ENCODE measurements at regions not wholly inside any gene's neighbourhood (a gene's known extent, or its start where the extent isn't known, plus 50 kb on each side); places are given as distances from the start of the nearest gene placed in this dataset.
A peak's percentile ranks its signal among the peaks of the same experiment; 100 is the strongest.

GRCh38 chr13:34640993-34641330 lies 301.1 kb upstream of the NBEA start:
- FAIRE-seq, result no peak

DNA sequence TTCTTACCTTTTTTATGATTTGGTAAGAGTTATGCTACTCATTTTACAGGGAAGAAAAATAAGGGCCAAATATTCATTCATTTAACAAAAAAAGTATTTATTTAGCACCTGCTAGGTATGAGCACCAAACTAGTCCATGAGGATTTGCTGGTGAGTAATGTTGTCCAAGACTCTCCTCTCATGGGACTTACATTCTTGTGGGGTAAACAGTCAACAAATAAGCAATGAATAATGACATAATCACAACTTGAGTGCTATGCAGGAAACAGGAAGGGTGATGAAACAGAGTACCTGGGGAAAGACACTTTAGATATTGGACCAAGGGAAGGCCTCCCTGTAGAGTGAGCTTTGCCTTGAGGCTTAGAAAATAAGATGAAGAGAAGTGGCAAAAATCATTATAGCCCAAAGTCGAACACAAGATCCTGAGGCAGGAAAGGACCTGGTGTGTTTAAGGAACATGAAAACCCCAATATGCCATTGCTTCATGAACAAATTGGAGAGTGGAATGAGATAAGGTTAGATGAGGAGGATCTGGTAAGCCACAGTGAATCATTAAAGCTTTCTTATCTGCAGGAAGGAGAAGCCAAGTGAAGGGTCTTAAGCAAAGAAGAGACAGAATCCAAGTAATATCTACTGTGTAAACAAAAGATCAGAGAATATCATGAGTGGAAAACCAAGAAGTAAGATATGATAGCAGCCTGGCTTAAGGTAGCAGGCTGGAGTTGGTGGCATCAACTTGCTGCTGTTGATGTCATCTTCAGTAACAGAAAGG lies 294.5 kb upstream of the NBEA start:
- FAIRE-seq, result no peak

GRCh38 chr13:34654203-34654602 lies 287.9 kb upstream of the NBEA start:
- FAIRE-seq, result no peak

GRCh38 chr13:34654647-34655046 lies 287.4 kb upstream of the NBEA start:
- no peak for FAIRE-seq

- no peak for FAIRE-seq
Observed at GRCh38 chr13:34655554-34655953, 286.5 kb upstream of the NBEA start.

GRCh38 chr13:34657716-34658115 lies 284.4 kb upstream of the NBEA start:
- FAIRE-seq, result no peak

DNA sequence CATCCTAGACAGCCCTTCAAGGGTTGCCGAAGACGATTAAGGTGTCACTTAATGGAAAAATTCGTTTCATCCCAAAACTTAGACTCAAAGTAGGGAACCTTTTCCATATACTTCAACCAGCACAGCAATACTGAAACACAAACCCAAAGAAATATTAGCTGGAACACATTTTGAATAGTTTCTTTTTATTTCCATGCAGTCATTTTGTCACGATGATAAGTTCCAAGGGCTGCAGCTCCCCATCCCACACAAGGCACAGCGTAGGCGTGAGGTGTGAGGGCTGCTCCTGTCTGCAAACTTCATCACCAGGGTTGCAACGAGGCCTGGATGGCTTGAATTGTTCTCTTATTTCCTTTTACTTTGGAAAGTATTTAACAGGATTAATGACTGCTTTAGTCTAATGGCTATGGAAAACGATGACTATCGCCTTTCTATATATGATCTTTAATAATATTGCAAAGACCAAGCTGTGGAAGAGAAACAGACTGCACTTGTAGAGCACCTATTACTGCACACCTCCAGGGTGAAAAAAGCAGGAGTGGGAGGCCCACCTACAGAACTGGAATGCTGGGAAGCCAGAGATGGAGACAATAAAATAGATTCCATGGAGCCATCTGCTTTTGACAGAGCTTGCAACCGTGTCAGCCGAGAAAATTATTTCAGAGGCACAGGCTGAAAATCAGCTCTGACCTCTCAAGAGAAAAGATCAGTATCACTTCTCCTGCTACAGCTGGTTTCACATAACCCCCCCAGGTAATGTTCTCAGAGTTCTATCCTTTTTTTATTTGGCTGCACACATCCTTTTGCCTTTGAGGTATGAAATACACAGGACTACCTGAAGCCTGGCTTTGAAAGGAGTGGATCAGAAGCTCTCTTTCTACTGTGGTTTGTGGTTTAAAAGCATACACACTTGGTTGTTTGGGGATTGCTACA lies 274.5 kb upstream of the NBEA start:
- FAIRE-seq, result no peak

DNA sequence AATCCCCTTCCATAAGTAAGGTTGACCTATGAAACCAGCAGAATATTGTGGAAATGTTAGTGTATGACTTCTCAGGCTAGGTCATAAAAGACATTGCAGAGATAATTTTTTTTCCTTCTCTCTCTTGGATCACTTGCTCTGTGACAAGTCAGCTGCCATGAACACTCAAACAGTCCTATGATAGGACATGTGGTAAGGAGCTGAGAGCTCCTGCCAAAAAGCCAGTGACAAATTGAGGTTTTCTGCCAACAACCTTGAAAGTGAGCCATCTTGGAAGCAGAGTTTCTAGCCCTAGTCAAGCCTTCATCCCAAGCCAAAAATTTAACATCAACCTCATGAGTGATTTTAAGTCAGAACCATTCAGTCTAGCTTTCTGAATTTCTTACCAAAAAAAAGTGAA lies 270.9 kb upstream of the NBEA start:
- no peak for FAIRE-seq

DNA sequence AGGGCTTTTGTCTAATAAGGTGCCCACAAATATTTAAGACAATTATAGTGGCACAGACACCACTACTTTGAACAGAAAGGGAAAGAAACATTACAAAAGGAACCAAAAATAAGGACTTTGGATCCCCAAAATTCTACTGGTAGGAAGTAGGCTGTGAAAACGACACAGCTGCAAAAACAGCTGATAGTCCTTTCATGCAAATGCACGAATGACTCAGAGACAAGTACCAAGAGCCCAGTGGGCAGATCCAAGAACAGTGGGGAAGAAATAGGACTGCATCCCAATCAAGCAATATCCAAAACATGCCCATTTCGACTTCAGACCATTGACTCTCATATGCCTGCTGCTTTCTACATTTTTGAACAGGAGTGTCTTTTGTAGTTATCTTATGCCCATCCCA lies 269.4 kb upstream of the NBEA start:
- FAIRE-seq, result no peak

DNA sequence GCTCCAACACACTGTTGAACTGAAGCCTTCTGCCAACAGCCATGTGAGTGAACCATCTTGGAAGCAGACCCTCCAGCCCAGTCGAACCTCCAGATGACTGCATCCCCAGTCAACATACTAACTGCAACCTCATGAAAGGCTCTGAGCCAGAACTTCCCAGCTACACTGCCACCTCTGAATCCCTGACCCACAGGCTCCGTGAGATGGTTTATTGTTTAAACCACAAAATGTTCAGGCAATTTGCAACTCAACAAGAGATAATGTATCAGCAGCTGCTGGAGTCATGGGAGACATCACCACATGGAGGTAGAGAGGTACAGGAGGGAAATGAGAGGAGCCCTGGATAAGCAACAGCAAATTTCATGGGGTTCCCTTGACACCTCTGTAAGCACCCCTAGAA lies 266.4 kb upstream of the NBEA start:
- no peak for FAIRE-seq

DNA sequence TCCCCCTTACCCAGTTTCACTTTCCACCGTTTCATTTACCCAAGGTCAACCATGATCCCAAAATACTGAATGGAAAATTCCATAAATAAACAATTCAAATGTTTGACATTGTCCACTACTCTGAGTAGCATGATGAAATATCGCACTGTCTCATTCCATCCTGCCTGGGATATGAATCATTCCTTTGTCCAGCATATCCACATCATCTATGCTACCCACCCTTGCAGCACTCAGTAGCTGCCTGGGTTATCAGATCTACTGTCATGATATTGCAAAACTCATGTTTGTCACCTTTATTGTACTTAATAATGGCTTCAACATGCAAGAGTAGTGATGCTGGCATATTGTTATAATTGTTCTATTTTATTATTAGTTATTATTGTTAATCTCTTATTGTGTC lies 263.9 kb upstream of the NBEA start:
- no peak for FAIRE-seq

- FAIRE-seq, result no peak
Observed at GRCh38 chr13:34681405-34681955, 260.6 kb upstream of the NBEA start.

GRCh38 chr13:34695063-34695462 lies 247.0 kb upstream of the NBEA start:
- no peak for FAIRE-seq

DNA sequence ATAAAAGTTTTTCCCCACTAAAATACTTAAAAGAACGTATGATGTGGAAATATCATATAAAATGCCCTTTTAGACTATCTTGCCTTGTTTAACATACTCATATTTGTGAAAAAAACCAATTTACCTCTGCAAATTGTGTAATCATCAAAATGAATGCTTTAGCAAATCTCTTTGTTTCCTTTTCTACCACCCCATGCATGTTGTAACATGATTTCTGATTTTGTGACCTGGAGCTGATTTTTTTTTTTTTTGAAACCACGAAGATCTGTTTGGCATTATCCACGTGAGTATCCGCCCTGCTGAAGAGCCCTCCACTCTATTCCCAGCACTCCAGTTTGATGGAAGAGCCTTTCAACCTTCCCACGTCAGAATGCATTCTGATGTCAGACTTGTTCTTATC lies 245.8 kb upstream of the NBEA start:
- FAIRE-seq, result no peak

GRCh38 chr13:34696741-34697140 lies 245.3 kb upstream of the NBEA start:
- FAIRE-seq, result no peak

DNA sequence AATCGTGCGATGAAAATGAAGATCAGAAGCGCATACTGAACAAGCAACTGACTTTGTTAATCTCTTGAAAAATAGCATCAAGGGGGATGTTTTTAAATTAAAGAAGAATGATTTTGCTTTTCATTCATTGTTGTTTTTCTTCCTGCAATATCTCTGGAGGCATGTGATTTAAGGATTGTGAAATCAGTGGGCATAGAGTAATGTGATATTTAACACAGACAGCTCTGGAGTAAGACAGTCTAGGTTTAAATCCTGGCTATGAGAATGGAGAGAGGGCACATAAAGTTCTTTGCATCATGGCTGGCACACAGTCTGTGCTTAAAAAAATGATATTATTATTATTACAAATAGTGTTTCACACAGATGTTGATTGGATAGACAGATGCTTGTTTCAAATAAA lies 243.1 kb upstream of the NBEA start:
- no peak for FAIRE-seq

GRCh38 chr13:34700155-34700554 lies 241.9 kb upstream of the NBEA start:
- FAIRE-seq, result no peak

DNA sequence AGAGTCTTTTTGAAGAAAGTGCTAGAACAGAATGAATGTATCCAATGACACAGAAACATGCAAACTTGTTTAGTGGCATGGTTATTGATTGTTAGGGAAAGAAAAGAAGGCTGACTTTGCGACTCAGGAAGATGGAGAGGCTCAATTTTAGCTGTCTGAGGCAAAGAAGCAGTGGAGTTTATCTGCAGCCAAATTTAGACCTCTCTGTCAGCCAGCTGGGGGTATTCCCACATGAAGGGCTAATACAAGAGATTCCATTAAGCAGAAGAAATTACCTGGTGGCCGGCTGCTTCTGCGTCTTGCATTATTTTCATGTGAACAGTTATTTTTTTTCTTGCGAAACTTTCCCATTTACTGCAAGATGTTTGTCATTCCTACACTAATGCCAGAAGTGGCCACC lies 240.2 kb upstream of the NBEA start:
- FAIRE-seq, result no peak

- FAIRE-seq, result peak; percentile 33
Observed at GRCh38 chr13:34708566-34709313, 233.3 kb upstream of the NBEA start.

- no peak for FAIRE-seq
Observed at GRCh38 chr13:34719060-34719875, 222.8 kb upstream of the NBEA start.

GRCh38 chr13:34720618-34721017 lies 221.5 kb upstream of the NBEA start:
- FAIRE-seq, result no peak
